Epithelial cell of proximal tubule (primary cell): ENCODE measurements at regions not wholly inside any gene's neighbourhood (a gene's known extent, or its start where the extent isn't known, plus 50 kb on each side); places are given as distances from the start of the nearest gene placed in this dataset.

Experiments
- DNase-seq: peaks from one replicate; pipeline ENCODE4 v3.0.0-alpha.2; 2011; ENCODE audit warnings: low read depth
- H3K4me3 ChIP-seq: 2 replicates; pipeline ENCODE4 v1.5.1; 2011; ENCODE audit warnings: low read depth, mild to moderate bottlenecking, low read length
- CTCF ChIP-seq: conservative IDR thresholded peaks from 2 replicates; pipeline ENCODE4 v1.5.1; 2012; ENCODE audit warnings: low read depth, mild to moderate bottlenecking, low read length

DNA sequence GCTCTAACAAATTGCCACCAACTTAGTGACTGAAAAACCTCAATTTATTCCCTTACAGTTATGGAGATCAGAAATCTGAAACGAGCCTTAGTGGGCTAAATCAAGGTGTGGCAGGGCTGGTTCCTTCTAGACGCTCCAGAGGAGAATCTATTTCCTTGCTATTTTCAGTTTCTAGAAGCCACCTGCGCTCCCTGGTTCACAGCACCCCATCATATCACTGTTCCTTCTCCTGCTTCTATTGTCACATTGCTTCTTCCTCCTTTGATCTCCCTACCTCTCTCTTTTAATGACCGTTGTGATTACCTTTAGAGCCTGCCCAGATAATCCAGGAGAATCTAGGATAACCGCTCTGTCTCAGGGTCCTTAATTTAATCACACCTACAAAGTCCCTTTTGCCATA is 596.6 kb downstream of the PLCL1 start:
- DNase-seq, result no peak
- no peak for TF ChIP-seq CTCF
- no peak overlapping the region for H3K4me3 ChIP-seq

DNA sequence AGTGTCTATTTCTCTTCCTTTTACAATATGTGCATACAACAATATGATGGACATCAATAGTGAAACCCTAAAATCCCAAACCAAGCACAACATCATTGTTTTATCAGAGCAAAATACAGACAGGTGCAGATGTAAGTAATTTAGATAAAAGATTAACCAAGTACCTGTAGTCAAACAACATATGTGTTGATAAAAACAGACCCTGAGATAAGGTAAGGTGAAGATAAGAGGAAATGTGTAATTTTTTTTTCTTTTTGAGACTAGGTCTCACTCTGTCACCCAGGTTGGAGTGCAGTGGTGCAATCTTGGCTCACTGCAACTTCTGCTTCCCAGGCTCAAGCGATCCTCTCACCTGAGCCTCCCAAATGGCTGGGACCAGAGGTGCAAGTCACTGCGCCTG is 589.8 kb downstream of the PLCL1 start:
- no peak for DNase-seq
- no peak for TF ChIP-seq CTCF

GRCh38 chr2:198390670-198391069 is 586.3 kb downstream of the PLCL1 start:
- H3K4me3 ChIP-seq, result no peak overlapping the region
- no peak for TF ChIP-seq CTCF
- DNase-seq, result no peak

More for the DNA sequence above, 589.8 kb downstream of the PLCL1 start:
- no peak overlapping the region for H3K4me3 ChIP-seq

DNA sequence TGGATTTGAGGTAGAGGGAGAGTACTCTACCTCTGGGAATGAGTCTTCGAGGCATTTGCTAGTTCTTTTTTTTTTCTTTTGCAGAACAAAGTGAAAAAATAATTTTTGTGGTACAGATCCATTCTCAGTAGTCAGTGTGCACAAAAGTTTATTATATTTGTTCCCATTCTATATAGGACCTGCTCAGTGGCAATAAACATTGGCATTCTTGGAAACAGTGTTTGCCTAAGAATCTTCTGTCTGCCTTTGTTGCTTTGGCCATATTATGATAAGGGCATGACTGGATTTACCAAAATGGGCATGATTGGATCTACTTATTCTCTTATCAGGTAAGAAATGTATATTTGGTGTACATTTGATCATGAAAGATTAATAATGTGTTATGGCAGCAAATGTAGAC is 583.3 kb downstream of the PLCL1 start:
- TF ChIP-seq CTCF, result no peak
- H3K4me3 ChIP-seq, result no peak overlapping the region
- no peak for DNase-seq

DNA sequence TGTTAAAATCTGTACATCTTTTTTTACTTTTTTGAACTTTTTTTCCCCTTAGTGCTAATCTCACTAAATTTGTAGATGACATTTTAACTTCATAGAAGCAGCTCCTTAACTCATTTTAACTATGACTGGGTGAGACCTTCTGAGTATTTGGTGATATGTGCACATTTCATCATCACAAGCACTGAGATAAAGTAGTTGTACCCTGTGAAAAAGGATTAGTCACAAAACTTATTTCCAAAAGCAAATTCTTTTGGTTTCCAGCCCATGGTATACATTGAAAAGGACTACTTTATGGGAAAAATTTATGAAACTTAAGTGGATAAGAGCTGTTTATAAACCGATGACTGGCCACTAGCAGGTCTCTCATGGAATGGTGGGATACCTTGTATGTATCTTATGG is 581.5 kb downstream of the PLCL1 start:
- H3K4me3 ChIP-seq, result no peak overlapping the region
- no peak for TF ChIP-seq CTCF
- DNase-seq, result no peak

- no peak overlapping the region for H3K4me3 ChIP-seq
- no peak for TF ChIP-seq CTCF
- DNase-seq, result no peak
These were observed 580.9 kb downstream of the PLCL1 start for GRCh38 chr2:198385326-198385725.

DNA sequence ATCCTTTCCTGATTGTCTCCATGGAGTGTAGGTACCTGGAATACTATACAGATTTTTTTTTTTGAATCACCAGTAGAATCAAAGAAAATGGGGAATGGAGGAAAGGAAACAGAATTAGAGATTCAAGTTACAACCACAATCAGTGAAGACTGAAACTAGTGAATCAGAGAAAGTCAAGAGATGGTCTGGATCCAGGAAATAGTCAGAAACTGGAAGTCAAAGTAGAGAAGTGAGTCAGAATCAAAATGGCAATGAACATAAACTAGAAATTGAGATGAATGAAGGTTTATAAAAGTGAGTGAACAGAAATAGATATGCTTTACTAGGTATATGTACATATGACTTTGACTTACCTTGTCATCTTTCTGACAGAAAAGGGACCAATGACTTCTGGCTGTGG is 579.0 kb downstream of the PLCL1 start:
- no peak overlapping the region for H3K4me3 ChIP-seq
- TF ChIP-seq CTCF, result no peak

More for the DNA sequence above, 579.0 kb downstream of the PLCL1 start:
- DNase-seq, result no peak
